CD4-positive, CD25-positive, alpha-beta regulatory T cell (primary cell): ENCODE measurements at regions not wholly inside any gene's neighbourhood (a gene's known extent, or its start where the extent isn't known, plus 50 kb on each side); places are given as distances from the start of the nearest gene placed in this dataset.

ENCODE experiments used
- ATAC-seq, 2 donors: fragments of 150-1000 bp; cut with Tn5 transposase; one replicate each; pipeline ENCODE4 v1.10.0; 2021; ENCODE audit warnings: low read depth in 2 of 2, moderate number of reproducible peaks in 2 of 2, moderate library complexity in 1 of 2
- DNase-seq, 3 donors: peaks; one replicate each; pipeline versions ENCODE4 v3.0.0 to v3.0.0-alpha.2; 2012 to 2022; ENCODE audit warnings: mixed read lengths in 1 of 3
- H3K27ac ChIP-seq: one replicate; pipeline ENCODE4 v1.7.0; 2013; ENCODE audit warnings: mild to moderate bottlenecking, low read length; ENCODE audit not compliant: insufficient read depth, poor library complexity, severe bottlenecking
- H3K27me3 ChIP-seq: one replicate; pipeline ENCODE4 v1.7.0; 2013; ENCODE audit warnings: low read length; ENCODE audit not compliant: control insufficient read depth, insufficient read depth
- H3K36me3 ChIP-seq: one replicate; pipeline ENCODE4 v1.7.0; 2013; ENCODE audit warnings: mild to moderate bottlenecking, low read length, moderate library complexity; ENCODE audit not compliant: control insufficient read depth, insufficient read depth
- H3K4me1 ChIP-seq: 2 replicates; pipeline ENCODE4 v1.7.0; 2013; ENCODE audit warnings: mild to moderate bottlenecking, low read length; ENCODE audit not compliant: insufficient read depth, control insufficient read depth, poor library complexity, severe bottlenecking
- H3K4me3 ChIP-seq: one replicate; pipeline ENCODE4 v1.7.0; 2013; ENCODE audit warnings: low read depth, mild to moderate bottlenecking, low read length, moderate library complexity
- H3K9me3 ChIP-seq, 2 experiments: 1 replicate in 1 of 2; 2 replicates in 1 of 2; pipeline ENCODE4 v1.7.0; 2013; ENCODE audit warnings: low read length in 2 of 2, mild to moderate bottlenecking in 1 of 2, moderate library complexity in 1 of 2; ENCODE audit not compliant: control insufficient read depth in 2 of 2
- H3K27ac Mint-ChIP-seq, 3 donors: one replicate each; pipeline ENCODE4 v1.8.0; 2020 to 2022; ENCODE audit warnings: mild to moderate bottlenecking in 3 of 3, mixed read lengths in 3 of 3, moderate library complexity in 2 of 3
- H3K27me3 Mint-ChIP-seq: one replicate; pipeline ENCODE4 v1.8.0; 2022; ENCODE audit warnings: mild to moderate bottlenecking, mixed read lengths
- H3K36me3 Mint-ChIP-seq: one replicate; pipeline ENCODE4 v1.8.0; 2020; ENCODE audit warnings: mixed read lengths
- H3K4me1 Mint-ChIP-seq, 4 donors: one replicate each; pipeline ENCODE4 v1.8.0; 2020 to 2022; ENCODE audit warnings: mixed read lengths in 4 of 4, mild to moderate bottlenecking in 1 of 4
- H3K4me3 Mint-ChIP-seq, 4 donors: one replicate each; pipeline ENCODE4 v1.8.0; 2020 to 2022; ENCODE audit warnings: mild to moderate bottlenecking in 4 of 4, mixed read lengths in 4 of 4, moderate library complexity in 3 of 4
- H3K9me3 Mint-ChIP-seq, 7 donors: one replicate each; pipeline ENCODE4 v1.8.0; 2020 to 2022; ENCODE audit warnings: mixed read lengths in 7 of 7, mild to moderate bottlenecking in 3 of 7, moderate library complexity in 2 of 7

GRCh38 chr7:126041472-126041871, 1111.8 kb upstream of the POT1 start:
- Mint-ChIP-seq H3K27me3 (no peaks in the 10 kb centered on the region), H3K4me1 (no peaks in the 10 kb centered on the region), H3K36me3 (no peaks in the 10 kb centered on the region), H3K27ac (no peak overlapping the region), H3K4me3 (no peak overlapping the region), H3K9me3 (peaks cover 0 to 3% (median 0%) of the 10 kb centered on the region in 7 donors)
- Histone ChIP-seq H3K36me3 (no peaks in the 10 kb centered on the region), H3K9me3 (peaks cover 0 to 1% of the 10 kb centered on the region in 2 experiments), H3K27me3 (no peaks in the 10 kb centered on the region), H3K4me1 (no peaks in the 10 kb centered on the region), H3K27ac (no peak overlapping the region), H3K4me3 (no peak overlapping the region)
- DNase-seq (no peak), ATAC-seq (no peak)

- Mint-ChIP-seq H3K27ac (no peak overlapping the region), H3K36me3 (no peaks in the 10 kb centered on the region), H3K4me3 (no peak overlapping the region), H3K27me3 (no peaks in the 10 kb centered on the region), H3K4me1 (no peaks in the 10 kb centered on the region), H3K9me3 (peaks cover 0 to 1% (median 0%) of the 10 kb centered on the region in 7 donors)
- peaks cover 0 to 1% of the 10 kb centered on the region in 2 experiments for H3K9me3 ChIP-seq
- no peak overlapping the region for H3K4me3 ChIP-seq
- no peaks in the 10 kb centered on the region for H3K36me3 ChIP-seq
- no peak overlapping the region for H3K27ac ChIP-seq
- no peak for DNase-seq
- H3K27me3 ChIP-seq = no peaks in the 10 kb centered on the region
- no peaks in the 10 kb centered on the region for H3K4me1 ChIP-seq
- no peak for ATAC-seq
Observed at GRCh38 chr7:126040114-126041045, 1110.8 kb upstream of the POT1 start.

- Mint-ChIP-seq H3K36me3 (no peaks in the 10 kb centered on the region), H3K4me3 (no peak overlapping the region), H3K27ac (no peak overlapping the region), H3K27me3 (no peaks in the 10 kb centered on the region), H3K9me3 (peaks cover 0 to 9% (median 3%) of the 10 kb centered on the region in 7 donors), H3K4me1 (no peaks in the 10 kb centered on the region)
- no peak overlapping the region for H3K27ac ChIP-seq
- H3K4me3 ChIP-seq = no peak overlapping the region
- H3K27me3 ChIP-seq = no peaks in the 10 kb centered on the region
- H3K4me1 ChIP-seq = no peaks in the 10 kb centered on the region
- H3K36me3 ChIP-seq = no peaks in the 10 kb centered on the region
- no peaks in the 10 kb centered on the region for H3K9me3 ChIP-seq
- ATAC-seq = no peak
- DNase-seq = no peak
Observed at GRCh38 chr7:126026421-126027088, 1096.9 kb upstream of the POT1 start.

- H3K36me3 ChIP-seq = no peaks in the 10 kb centered on the region
- no peak for ATAC-seq
- no peaks in the 10 kb centered on the region for H3K27me3 ChIP-seq
- no peak for DNase-seq
- H3K27ac Mint-ChIP-seq = no peak overlapping the region
- no peak overlapping the region for H3K4me3 Mint-ChIP-seq
- no peaks in the 10 kb centered on the region for H3K9me3 ChIP-seq
- H3K27ac ChIP-seq = no peak overlapping the region
- H3K4me3 ChIP-seq = no peak overlapping the region
- no peaks in the 10 kb centered on the region for H3K4me1 ChIP-seq
- H3K4me1 Mint-ChIP-seq = no peaks in the 10 kb centered on the region
- H3K36me3 Mint-ChIP-seq = no peaks in the 10 kb centered on the region
- no peaks in the 10 kb centered on the region for H3K27me3 Mint-ChIP-seq
- peaks cover 0 to 6% (median 1%) of the 10 kb centered on the region in 7 donors for H3K9me3 Mint-ChIP-seq
Observed at GRCh38 chr7:126022452-126022851, 1092.8 kb upstream of the POT1 start.

- Mint-ChIP-seq H3K9me3 (peaks cover 0 to 14% (median 3%) of the 10 kb centered on the region in 7 donors), H3K36me3 (no peaks in the 10 kb centered on the region), H3K27ac (no peak overlapping the region), H3K4me1 (no peaks in the 10 kb centered on the region), H3K27me3 (no peaks in the 10 kb centered on the region), H3K4me3 (no peak overlapping the region)
- ATAC-seq (no peak), DNase-seq (no peak)
- no peak overlapping the region for H3K27ac ChIP-seq
- no peaks in the 10 kb centered on the region for H3K27me3 ChIP-seq
- no peaks in the 10 kb centered on the region for H3K4me1 ChIP-seq
- no peak overlapping the region for H3K4me3 ChIP-seq
- H3K9me3 ChIP-seq = no peaks in the 10 kb centered on the region
- H3K36me3 ChIP-seq = no peaks in the 10 kb centered on the region
Observed at GRCh38 chr7:126016722-126017121, 1087.1 kb upstream of the POT1 start.

GRCh38 chr7:126005064-126005463, 1075.4 kb upstream of the POT1 start:
- H3K9me3 ChIP-seq = no peaks in the 10 kb centered on the region
- H3K9me3 Mint-ChIP-seq = peaks cover 0 to 15% (median 5%) of the 10 kb centered on the region in 7 donors
- H3K27ac Mint-ChIP-seq = no peak overlapping the region
- no peaks in the 10 kb centered on the region for H3K27me3 ChIP-seq
- no peaks in the 10 kb centered on the region for H3K36me3 Mint-ChIP-seq
- H3K4me3 Mint-ChIP-seq = no peak overlapping the region
- ATAC-seq (no peak), DNase-seq (no peak)
- no peak overlapping the region for H3K4me3 ChIP-seq
- no peaks in the 10 kb centered on the region for H3K4me1 ChIP-seq
- H3K4me1 Mint-ChIP-seq = no peaks in the 10 kb centered on the region
- no peaks in the 10 kb centered on the region for H3K36me3 ChIP-seq
- no peaks in the 10 kb centered on the region for H3K27me3 Mint-ChIP-seq
- H3K27ac ChIP-seq = no peak overlapping the region

- DNase-seq (no peak), ATAC-seq (no peak)
- Mint-ChIP-seq H3K36me3 (no peaks in the 10 kb centered on the region), H3K9me3 (peaks cover 0 to 21% (median 2%) of the 10 kb centered on the region in 7 donors), H3K27me3 (no peaks in the 10 kb centered on the region), H3K4me3 (no peak overlapping the region), H3K27ac (no peak overlapping the region), H3K4me1 (no peaks in the 10 kb centered on the region)
- H3K9me3 ChIP-seq = no peaks in the 10 kb centered on the region
- H3K4me3 ChIP-seq = no peak overlapping the region
- H3K36me3 ChIP-seq = no peaks in the 10 kb centered on the region
- no peak overlapping the region for H3K27ac ChIP-seq
- H3K27me3 ChIP-seq = no peaks in the 10 kb centered on the region
- no peaks in the 10 kb centered on the region for H3K4me1 ChIP-seq
Observed at GRCh38 chr7:126001349-126001748, 1071.7 kb upstream of the POT1 start.
